ENCODE measurements at regions not wholly inside any gene's neighbourhood (a gene's known extent, or its start where the extent isn't known, plus 50 kb on each side); places are given as distances from the start of the nearest gene placed in this dataset.

GRCh38 chr9:13860019-13860418 is 453.9 kb downstream of the NFIB start:
- CTCF ChIA-PET, result interaction anchor here (1.1 kb wide), 1 partner anchor 493 kb away, joined by 3 read pairs; no protein-coding TSS in a partner anchor
- POLR2A ChIA-PET, result no interaction called here
- no peak overlapping the region for H3K4me3 ChIP-seq (ENCODE audit: low read depth, low read length)
- no peak for DNase-seq (ENCODE audit: low read depth, low spot score)
- no peak for TF ChIP-seq CTCF (IDR thresholded peaks at IDR 0.05; ENCODE audit: insufficient read depth, low read length, missing control alignments)

- no peak overlapping the region for H3K4me3 ChIP-seq (ENCODE audit: low read depth, low read length)
- DNase-seq (ENCODE audit: low read depth, low spot score), result no peak
- TF ChIP-seq CTCF (IDR thresholded peaks at IDR 0.05; ENCODE audit: insufficient read depth, low read length, missing control alignments), result no peak
- ChIA-PET CTCF (no interaction called here), POLR2A (no interaction called here)
Measured at GRCh38 chr9:13857521-13857920, 456.4 kb downstream of the NFIB start.

- TF ChIP-seq CTCF (IDR thresholded peaks at IDR 0.05; ENCODE audit: insufficient read depth, low read length, missing control alignments), result no peak
- no peak overlapping the region for H3K4me3 ChIP-seq (ENCODE audit: low read depth, low read length)
- CTCF ChIA-PET, result no interaction called here
- POLR2A ChIA-PET, result no interaction called here
- DNase-seq (ENCODE audit: low read depth, low spot score), result no peak
Measured at GRCh38 chr9:13847270-13847669, 466.7 kb downstream of the NFIB start.

- TF ChIP-seq CTCF (IDR thresholded peaks at IDR 0.05; ENCODE audit: insufficient read depth, low read length, missing control alignments), result no peak
- CTCF ChIA-PET, result no interaction called here
- POLR2A ChIA-PET, result no interaction called here
- no peak for DNase-seq (ENCODE audit: low read depth, low spot score)
- no peak overlapping the region for H3K4me3 ChIP-seq (ENCODE audit: low read depth, low read length)
Measured at GRCh38 chr9:13845460-13845859, 468.5 kb downstream of the NFIB start.

- ChIA-PET POLR2A (no interaction called here), CTCF (no interaction called here)
- DNase-seq (ENCODE audit: low read depth, low spot score), result no peak
- H3K4me3 ChIP-seq (ENCODE audit: low read depth, low read length), result no peak overlapping the region
- TF ChIP-seq CTCF (IDR thresholded peaks at IDR 0.05; ENCODE audit: insufficient read depth, low read length, missing control alignments), result no peak
Measured at GRCh38 chr9:13841746-13842462, 472.0 kb downstream of the NFIB start.

- H3K4me3 ChIP-seq (ENCODE audit: low read depth, low read length), result no peak overlapping the region
- ChIA-PET POLR2A (no interaction called here), CTCF (no interaction called here)
- DNase-seq (ENCODE audit: low read depth, low spot score), result no peak
- TF ChIP-seq CTCF (IDR thresholded peaks at IDR 0.05; ENCODE audit: insufficient read depth, low read length, missing control alignments), result no peak
Measured at GRCh38 chr9:13832446-13832845, 481.5 kb downstream of the NFIB start.

Measured in AG04449 (cell line).